Hepatocyte (in vitro differentiated cells): ENCODE measurements at regions not wholly inside any gene's neighbourhood (a gene's known extent, or its start where the extent isn't known, plus 50 kb on each side); places are given as distances from the start of the nearest gene placed in this dataset.

Source experiments
- CTCF ChIP-seq: fragments of 200-600 bp; sonication (generic); IDR thresholded peaks from 2 replicates; pipeline ENCODE4 v1.5.1; 2016; ENCODE audit warnings: antibody characterized with exemption, mild to moderate bottlenecking; ENCODE audit not compliant: poor library complexity
- EZH2 ChIP-seq: fragments of 200-600 bp; sonication (generic); IDR thresholded peaks from 2 replicates; pipeline ENCODE4 v1.6.1; 2016; ENCODE audit warnings: antibody characterized with exemption, mild to moderate bottlenecking, borderline replicate concordance

- no peak for TF ChIP-seq CTCF
- no peak for TF ChIP-seq EZH2
Measured at GRCh38 chr10:123429706-123430221, 236.4 kb upstream of the GPR26 start.
